Fibroblast of the conjunctiva (primary cell): ENCODE measurements at regions not wholly inside any gene's neighbourhood (a gene's known extent, or its start where the extent isn't known, plus 50 kb on each side); places are given as distances from the start of the nearest gene placed in this dataset.

Experiments
- DNase-seq: peaks from one replicate; pipeline ENCODE4 v3.0.0-alpha.2; 2010; ENCODE audit warnings: low read depth

DNA sequence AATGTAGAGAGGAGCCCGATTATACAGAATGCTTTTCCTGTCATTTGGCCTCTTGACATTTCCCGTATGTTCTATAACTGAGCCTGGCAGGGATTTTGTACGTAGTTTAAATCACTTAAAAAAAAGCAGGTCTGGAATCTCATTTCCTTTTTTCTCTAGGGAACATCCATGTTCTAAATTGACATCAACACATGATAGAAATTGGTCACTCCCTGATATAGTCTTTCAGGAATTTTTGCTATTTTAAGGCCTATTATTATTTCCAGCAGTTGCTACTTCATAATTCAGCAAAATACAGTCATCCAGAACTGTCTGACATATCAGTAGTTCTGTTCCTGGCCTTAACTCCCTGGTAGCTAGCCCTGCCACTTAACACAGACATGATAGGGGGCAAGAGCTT is 565.7 kb upstream of the ZEB2 start:
- DNase-seq: no peak

DNA sequence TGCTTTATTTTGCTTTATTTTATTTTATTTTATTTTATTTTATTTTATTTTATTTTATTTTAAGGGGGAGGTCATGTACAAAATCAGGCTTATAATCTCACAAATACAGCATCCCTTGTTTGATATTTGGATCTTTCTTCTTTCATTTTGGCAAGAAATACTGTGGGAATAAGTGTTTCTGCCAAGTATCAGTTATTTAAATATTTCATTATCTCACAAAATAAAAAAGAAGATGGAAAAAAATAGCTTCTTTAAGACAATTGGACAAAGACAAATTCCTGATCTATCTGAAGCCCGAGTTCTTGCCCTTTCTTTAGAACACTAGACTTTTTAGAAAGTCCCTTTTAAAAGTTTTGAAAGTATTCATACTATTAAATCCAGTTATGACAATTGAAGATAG is 560.5 kb upstream of the ZEB2 start:
- no peak for DNase-seq

DNA sequence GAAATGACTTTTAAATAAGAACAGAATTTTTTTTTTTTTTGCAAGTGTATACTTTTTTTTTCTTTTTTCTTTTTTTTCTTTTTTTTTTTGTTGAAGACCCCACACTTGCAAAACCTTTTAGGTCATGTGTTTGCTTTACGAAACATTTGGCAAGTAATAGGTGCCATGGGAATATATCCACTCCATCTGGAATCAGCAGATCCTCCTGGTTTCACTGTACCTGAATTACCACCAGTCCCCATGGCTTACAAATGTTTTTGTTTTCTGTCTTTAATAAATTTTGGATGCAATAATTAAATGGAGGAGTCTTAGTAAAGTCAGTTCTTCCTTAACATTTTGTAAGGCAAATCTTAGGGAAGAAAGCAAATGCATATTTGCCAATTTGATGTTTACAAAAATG is 559.7 kb upstream of the ZEB2 start:
- DNase-seq: no peak

DNA sequence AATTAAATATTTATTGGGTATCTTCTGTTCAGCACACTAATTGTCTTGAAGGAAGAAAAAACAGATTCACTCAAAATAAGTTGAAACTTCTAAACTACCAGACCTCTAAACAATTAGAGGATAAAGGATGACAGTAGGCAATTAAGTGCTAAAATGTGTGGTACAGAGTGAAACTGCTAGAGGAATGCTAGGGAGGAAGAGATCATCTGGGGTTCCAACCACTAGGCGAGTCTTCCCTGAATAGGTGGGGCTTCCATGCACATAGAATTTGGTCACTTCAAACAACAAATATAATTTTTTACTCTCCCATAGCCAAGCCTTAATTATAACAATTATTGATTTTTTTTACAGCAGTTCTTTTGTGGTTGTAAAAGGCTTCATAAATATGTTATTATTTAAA is 559.0 kb upstream of the ZEB2 start:
- no peak for DNase-seq

DNA sequence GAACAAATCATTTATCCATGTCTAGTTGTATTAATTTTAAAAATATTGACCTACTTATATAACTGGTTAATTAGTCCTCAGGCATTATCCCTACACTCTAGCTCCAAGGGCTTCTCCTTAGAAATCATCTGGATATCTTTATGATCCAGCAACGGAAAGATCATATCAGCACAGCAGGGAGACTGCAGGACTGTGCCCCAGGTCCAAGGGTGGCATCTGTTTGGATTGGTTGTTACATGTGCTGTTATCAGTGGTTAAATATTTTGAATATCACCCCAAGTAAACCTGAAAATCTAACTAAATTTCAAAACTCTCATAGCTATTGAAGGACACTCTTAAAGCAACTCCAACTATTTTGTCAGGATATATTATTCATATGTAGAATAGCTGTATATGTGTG is 556.2 kb upstream of the ZEB2 start:
- DNase-seq: no peak

DNA sequence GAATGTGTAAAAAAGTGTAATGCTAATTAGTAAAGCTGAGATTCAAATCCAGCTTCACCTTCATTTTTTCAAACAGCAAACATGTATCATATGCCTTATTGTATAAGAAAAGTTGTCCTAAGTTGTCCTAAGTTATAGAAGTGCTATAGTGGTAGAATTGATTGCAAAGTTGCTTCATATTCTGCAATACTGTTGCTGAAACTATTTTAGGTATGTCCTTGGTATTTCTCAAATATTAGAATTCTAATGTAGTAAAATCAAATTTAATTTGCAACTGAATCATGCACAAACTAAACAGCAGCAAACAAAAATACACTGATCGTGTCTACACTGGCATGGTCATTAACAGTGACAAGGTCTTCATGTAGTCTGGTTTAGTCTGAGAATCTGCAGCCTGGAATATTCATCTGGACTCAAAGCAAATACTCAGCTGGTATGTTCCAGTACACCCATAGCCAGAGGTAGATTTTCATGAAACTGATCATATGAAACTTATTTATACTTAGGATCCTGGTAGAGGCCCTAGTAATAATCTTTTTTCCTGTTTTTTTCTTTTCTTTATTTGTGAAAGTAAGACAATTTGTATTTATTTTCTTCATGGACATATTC is 555.6 kb upstream of the ZEB2 start:
- no peak for DNase-seq

DNA sequence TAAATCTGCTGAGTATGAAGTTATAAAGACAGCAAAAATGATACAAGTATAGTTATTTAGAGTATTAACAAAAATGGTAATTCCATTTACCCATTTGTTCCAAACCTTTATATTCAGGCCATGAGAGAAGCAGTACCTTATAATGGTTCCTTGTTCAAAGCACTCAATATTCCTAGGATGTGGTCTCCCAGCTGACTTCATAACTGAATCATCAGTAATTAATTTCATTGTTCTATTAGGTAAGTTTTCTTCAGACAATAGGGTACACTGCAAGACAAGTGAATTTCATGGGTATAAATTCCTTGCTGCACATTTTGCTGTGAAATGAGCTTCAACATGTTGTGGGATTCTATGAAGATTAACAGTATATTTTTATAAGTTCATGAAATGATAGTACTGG is 550.8 kb upstream of the ZEB2 start:
- DNase-seq: no peak

DNA sequence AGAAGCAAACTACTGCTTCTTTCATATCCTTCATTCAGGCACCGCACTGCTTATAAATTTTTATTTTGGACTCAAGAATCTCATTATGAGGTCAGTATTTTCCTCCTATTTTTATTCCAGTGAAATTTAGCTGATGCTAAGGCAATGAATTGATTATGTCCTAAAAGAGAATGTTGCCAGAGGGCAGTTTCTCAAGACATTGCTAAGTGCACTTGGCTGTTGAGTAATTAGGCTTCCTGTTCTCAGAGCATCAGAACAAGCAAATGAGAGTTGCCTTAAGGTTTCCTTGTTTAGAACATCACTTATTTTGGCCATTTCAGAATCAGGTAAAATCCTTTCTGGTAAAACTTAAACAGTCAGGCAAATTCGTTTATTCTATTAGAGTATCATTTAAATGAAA is 548.6 kb upstream of the ZEB2 start:
- no peak for DNase-seq

DNA sequence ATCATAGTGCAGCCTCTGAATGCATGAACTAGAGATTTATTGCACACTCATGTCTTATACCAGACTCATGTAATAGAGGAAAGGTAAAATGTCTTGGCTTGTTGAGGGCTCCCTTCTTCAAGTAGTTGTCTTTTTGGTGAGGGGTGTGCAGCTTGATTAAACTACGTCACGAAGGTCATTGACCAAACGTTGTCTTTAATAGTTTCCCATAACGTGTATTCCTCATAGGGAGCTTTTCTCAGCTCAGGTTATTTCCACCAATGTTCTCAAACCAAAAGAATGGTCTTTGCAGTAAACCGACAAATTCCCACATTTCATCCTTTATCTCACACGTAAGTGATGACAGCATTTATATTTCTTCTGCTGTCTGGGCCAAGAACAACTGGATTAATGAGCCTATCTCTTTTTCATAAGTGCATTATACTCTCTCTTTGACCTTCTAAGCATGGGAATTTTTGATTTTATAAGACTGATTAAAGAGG is 547.7 kb upstream of the ZEB2 start:
- DNase-seq: no peak

DNA sequence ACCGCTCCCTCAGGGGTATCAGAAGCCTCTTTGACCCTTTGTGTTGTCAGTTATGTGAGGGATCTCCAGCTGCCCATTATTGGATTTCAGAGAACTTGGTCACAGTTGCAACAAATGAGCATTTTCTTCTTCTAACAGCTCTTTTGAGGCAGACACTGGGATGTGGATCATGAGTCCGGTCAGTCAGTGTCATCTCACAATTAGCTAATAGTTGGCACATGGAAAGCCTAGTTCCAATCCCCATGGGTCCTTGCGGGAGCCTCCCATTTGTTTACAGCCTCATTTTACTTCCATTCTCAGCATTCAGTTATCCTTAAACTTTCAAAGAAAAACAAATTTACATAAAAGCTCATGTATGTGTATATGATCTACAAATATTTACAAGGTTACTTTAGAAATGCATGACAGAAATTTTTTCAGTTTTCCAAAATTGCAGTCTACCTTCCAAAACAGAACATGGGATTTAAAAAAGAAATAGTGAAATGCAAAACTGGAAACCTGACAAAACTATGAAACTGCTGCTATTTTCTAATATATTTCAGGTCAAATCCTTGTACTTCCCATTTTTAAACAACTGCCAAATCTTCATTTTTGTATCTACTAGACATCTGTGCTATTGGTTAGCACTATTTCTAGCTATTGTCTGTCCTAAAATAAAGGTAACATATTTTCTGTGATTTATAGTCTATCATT is 547.1 kb upstream of the ZEB2 start:
- no peak for DNase-seq

DNA sequence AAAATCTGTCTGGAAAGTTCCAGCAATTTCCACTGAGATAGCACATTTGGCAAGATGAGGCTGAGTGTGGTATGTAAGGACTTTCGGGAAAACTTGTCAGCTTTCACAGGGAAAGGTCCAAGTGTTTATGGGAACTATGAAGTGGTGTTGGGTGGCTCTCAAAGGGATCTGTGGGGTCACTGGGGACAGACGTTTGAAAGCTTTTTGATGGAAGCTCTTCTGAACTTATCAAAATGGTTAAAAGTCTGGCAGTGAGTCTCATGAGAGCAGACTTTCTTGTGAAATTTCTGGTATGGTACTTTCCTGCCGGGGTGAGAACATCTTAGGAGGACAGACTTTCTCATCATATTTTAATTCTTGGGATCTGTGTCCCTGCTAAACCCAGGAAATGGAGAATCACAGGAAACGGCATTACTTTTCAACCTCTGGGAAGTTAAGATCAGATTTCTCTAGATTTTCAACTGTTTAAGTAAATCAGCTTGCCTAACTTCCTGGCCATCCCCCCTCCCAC is 546.3 kb upstream of the ZEB2 start:
- no peak for DNase-seq

DNA sequence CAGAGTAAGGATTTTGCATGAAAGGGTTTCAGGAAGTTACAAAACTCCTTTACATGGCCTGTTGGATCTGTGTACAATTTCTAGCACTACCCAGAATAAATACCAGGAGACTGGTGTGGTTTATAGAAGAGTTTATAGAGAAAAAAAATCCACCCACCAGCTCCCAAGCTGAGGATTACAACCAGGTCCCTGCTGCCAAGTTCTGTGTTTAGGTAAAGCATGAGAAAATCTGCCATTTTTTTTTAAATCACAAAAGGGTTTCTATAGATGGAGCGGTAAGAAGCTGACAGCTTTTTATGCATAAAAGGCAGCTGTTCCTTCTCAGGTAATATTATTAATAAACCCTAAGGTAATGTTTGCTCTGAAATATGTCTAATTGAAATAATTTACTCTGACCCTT is 545.4 kb upstream of the ZEB2 start:
- DNase-seq: no peak

DNA sequence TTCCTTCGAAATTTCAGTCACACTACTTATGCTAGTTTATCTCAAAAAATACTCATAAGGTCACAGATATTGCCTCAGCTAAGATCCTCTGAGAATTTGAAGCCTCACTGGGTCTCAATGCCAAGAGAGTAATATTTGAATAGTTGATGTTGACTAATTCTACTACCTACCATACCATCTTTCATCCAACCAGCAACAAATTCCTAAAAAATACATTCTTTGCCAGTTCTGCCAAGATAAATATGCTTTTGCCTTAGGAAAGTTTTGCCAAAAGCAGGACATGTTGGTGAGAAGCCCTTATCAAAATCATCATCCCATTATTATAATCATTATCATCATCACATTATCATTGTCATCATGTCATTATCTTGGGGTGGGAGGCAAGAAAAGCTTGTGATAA is 544.6 kb upstream of the ZEB2 start:
- no peak for DNase-seq

DNA sequence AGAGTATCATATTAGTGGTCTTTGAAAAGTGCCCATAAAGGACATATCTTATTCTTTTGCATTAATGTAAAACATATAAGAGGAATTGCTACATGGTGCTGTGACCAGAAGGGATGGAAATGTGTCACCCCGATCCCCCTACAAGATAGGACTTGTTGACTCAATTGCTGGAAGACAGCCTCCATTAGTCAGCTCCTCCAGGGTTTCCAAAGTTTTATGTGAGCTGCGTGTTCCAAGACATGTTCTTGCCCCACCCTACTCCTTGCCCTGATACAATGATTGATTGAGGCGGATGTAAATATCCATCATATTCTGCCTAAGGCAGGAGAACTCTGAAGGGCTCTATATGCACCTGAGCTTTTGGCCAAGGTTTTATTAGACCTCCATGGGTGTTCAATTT is 541.0 kb upstream of the ZEB2 start:
- no peak for DNase-seq

DNA sequence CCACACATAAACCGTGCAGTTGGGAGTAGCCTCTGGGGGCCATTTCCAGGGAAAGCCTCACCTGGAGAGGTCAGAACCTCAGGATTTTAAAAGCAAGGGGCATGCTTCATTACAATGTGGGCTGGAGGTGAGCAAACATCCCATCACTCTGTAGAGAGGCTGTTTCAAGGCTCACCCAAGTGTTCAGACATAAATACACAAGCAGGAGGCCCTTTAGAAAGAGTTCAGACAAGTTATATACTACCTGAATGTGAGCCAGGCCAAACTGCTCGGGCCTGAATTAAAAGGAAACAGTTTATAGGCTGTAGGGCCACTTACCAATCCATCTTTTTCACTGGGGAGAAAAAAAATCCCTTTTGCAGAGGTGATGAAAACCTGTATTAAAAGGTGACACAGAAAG is 540.0 kb upstream of the ZEB2 start:
- DNase-seq: no peak

DNA sequence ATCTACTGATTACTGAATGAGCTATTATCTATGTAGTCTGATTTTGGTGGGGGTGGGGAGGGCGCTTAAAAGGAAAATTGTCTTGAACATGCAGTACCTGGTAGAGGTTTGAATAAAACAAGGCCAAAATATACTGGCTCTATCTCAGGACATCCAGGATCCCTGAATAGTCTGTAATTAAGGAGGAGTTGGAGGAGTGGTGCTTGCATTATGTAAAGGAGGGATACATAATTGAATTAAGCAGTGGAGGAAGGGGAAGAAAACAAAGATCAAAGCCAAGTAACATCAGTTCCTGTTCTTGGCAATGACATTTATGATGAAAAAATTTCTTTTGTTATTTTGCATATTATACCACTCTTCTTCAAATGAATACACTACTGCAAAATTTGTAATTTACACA is 539.4 kb upstream of the ZEB2 start:
- DNase-seq: no peak

DNA sequence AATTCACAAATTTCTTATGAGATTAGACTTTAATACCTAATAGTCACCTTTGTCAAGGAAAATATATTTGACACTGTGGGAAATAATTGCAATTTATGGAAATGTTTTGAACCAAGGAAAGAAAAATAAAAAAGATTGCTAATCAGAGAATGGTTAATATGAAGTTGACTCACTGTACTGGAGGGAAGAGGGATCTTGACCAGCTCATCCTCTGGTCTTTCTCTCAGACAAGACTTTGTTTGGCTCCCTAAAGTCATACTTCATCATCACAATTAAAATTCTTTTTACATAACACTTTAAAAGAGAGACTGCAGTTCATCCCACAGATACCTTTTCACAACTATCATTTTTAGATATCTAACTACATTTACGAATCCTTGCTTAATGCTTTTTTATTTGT is 538.5 kb upstream of the ZEB2 start:
- no peak for DNase-seq

DNA sequence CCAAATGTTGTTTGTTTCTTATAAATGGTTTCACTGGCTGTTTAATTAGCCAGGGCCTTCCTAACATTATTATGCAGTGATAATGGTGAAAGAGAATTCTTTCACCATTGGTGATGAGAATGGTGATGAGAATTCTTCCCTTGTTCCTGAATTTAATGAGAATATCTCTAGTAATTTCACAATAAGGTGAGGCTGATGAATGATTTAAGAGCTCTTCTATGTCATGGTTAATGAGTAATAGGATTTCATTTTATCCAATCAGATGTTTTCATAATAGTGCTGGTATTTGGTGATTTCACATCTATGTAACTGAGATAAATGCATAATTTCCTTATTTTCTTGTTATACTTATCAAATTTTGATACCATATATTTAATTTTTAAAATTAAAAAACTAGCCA is 535.7 kb upstream of the ZEB2 start:
- no peak for DNase-seq

DNA sequence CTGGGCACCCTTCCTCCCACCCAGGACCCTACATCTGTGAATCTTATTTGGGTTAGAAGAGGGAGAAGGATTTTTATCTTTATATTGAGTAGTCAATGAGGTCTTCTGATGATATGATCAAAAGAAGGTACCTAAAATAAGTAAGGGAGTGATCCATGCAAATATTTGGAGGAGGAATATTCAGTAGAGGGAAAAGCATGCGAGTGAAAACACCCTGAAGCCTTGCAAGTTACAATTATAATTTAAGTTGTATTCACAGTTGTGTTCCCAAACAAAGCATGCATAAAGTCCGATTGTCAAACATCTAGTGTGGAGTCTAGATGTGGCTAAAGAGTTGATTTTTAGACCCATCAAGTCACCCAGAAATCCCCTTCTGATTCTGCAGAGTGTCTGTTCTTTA is 530.2 kb upstream of the ZEB2 start:
- DNase-seq: no peak

DNA sequence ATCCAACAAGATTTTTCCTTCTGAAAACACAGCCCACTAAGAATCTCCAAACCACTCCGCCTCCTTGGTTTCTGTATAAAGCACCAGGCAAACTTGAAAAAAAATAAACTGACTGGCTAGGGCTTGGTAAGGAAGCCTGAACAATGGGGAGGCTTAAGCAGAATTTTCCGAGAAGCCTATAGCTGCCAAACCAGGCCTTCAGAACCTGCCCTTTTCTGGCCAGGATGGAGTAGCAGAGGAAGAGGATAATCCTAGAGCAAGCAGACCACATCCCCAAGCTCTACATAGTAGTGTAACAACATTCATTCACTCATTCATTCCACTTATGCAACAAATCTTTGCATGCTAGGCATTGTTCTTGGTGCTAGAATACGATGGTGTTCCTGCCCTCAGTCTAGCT is 529.6 kb upstream of the ZEB2 start:
- DNase-seq: no peak

DNA sequence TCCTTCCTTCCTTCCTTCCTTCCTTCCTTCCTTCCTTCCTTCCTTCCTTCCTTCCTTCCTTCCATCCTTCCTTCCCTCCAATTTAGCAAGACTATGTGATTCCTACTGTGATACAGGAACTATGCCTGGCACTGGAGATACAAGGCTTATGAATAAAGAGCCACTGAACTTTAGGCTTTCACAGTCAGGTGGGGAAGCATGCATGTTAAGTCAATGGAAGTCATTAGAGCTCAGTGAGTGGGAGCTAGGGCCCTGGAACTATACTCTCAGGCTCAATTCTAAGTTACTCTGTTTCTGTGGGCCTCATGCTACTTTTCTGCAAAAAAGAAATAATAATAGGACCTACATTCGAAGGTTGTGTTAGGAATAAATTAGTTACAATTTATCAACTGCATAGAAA is 527.6 kb upstream of the ZEB2 start:
- DNase-seq: no peak

DNA sequence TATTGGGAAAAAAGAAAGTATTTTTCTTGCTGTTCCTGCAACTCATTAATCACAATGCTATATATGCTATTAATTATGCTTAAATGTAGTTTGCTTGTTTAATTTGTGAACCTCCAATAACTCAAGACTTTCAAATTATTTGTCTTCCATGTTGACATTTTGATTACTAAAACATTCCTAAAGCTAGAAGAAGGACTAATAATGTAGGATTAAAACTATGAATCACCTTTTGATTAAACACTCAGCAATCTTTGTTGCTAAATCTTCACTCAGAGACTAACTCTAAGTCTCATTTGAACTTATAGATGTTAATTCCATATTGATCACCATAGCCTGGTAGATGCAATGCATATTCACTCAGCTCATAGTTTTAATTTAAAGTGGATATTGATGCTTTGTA is 524.6 kb upstream of the ZEB2 start:
- DNase-seq: no peak

DNA sequence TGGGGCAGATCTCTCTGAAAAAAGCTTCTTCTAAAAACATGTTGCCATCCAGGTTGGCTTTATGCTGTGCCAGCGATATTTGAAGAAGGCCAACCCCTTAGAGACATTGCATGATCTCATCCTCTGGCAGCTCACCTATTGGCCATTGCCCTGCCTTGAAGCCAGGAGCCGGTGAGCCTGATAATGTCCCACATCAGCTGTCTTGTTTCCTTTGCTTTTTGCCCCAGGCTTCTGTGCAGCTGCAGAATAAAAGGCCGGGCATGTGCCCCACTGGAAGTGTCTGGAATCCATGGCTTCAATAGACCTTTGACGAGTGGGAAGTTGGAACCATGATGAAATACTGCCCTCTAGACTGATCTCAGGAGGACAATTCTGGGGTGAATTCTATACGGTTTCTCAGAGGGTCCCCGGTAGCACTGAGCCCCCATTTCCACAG is 523.5 kb upstream of the ZEB2 start:
- DNase-seq: no peak

DNA sequence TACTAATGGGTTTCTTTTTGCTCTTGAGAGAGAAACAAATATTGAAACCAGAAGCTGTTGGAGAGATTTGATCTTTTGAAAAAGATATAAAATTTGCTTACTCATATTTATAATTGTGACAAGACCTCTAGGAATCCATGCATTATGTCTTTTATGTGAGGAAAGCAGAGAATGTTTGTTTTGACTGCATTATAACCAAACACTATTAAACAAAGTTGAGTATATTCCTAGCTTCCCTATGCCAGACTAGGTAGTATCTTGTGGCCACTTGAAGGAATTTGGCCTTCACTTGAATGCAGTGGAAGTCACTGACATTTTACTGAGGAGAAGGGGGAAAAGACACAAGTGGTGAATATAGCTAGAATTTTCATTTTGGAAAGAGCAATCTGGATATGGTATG is 521.8 kb upstream of the ZEB2 start:
- DNase-seq: no peak
